Motor neuron (in vitro differentiated cells): ENCODE measurements at regions not wholly inside any gene's neighbourhood (a gene's known extent, or its start where the extent isn't known, plus 50 kb on each side); places are given as distances from the start of the nearest gene placed in this dataset.

ENCODE experiments used
- ATAC-seq, 8 experiments: fragments of 200-7000 bp; cut with Tn5 transposase; replicated peaks in 6 of 8; 2 replicates each; pipeline ENCODE4 v1.8.0; 2021; ENCODE audit warnings: mild to moderate bottlenecking in 8 of 8, moderate library complexity in 8 of 8
- H3K27ac ChIP-seq, 2 donors: fragments of 250-450 bp; sonication (Bioruptor Pico); 2 replicates each; pipeline ENCODE4 v1.9.0; 2021; ENCODE audit warnings: antibody characterized with exemption in 2 of 2, mild to moderate bottlenecking in 2 of 2, moderate library complexity in 1 of 2
- H3K4me1 ChIP-seq, 2 donors: fragments of 250-450 bp; sonication (Bioruptor Pico); replicated peaks in 1 of 2; 2 replicates each; pipeline ENCODE4 v1.6.1; 2021; ENCODE audit warnings: antibody characterized with exemption in 2 of 2, mild to moderate bottlenecking in 2 of 2, moderate library complexity in 1 of 2
- H3K4me3 ChIP-seq, 5 donors: fragments of 250-450 bp; sonication (Bioruptor Pico); 2 replicates each; pipeline ENCODE4 v1.9.0; 2021; ENCODE audit warnings: antibody characterized with exemption in 5 of 5, mild to moderate bottlenecking in 5 of 5, moderate library complexity in 4 of 5
- WGBS, 10 experiments: fragments of 450-650 bp; shearing (Covaris generic); methylation state at CpG; one replicate each; pipeline ENCODE4 v1.0.0; 2022; 5-methylcytosine and 5-hydroxymethylcytosine counted together
- in situ Hi-C, 9 experiments: fragments of 400-800 bp; cut with MboI; loops; one replicate each; pipeline ENCODE4 v1.15.0; 2021; ENCODE audit warnings: low sequenced_read_pairs in 9 of 9, low pct_unique_long_range_greater_than_20kb in 2 of 9; ENCODE audit not compliant: unreplicated experiment in 9 of 9

- ATAC-seq, result peak in 2 of 8 experiments; percentile 72 to 77
Measured at GRCh38 chr20:57996936-57997890, 231.2 kb downstream of the ANKRD60 start.

GRCh38 chr20:57996465-57996864 lies 232.0 kb downstream of the ANKRD60 start:
- Histone ChIP-seq H3K27ac (no peak overlapping the region), H3K4me3 (no peak overlapping the region), H3K4me1 (peaks cover 0 to 30% of the 10 kb centered on the region in 2 donors)
- WGBS, 10 experiments, result 13 to 100% (median 88%) methylated on average over 1 to 3 of the region's 3 CpGs
- peak in 2 of 8 experiments; percentile 34 to 52 for ATAC-seq
- in situ Hi-C loops, result no loop called here

More at GRCh38 chr20:57996936-57997890, 231.2 kb downstream of the ANKRD60 start:
- H3K4me1 ChIP-seq, result peaks cover 0 to 31% of the 10 kb centered on the region in 2 donors
- 8 to 100% (median 67%) methylated on average over 1 to 2 of the region's 2 CpGs; no CpG with 5 or more reads in 5 of the 10 experiments for WGBS, 10 experiments
- in situ Hi-C loops, result no loop called here
- no peak overlapping the region for H3K4me3 ChIP-seq
- no peak overlapping the region for H3K27ac ChIP-seq

- H3K27ac ChIP-seq, result no peak overlapping the region
- WGBS, 10 experiments, result 80 to 87% (median 83%) methylated on average over 1 to 6 of the region's 8 CpGs; no CpG with 5 or more reads in 7 of the 10 experiments
- peak in 1 of 8 experiments; percentile 15 for ATAC-seq
- in situ Hi-C loops, result no loop called here
- peaks cover 0 to 30% of the 10 kb centered on the region in 2 donors for H3K4me1 ChIP-seq
- no peak overlapping the region for H3K4me3 ChIP-seq
Measured at GRCh38 chr20:57995381-57995977, 233.0 kb downstream of the ANKRD60 start.

GRCh38 chr20:57993716-57994431 lies 234.6 kb downstream of the ANKRD60 start:
- peaks cover 0 to 18% of the 10 kb centered on the region in 2 donors for H3K4me1 ChIP-seq
- ATAC-seq, result peak in 4 of 8 experiments; percentile 45 to 64 (median 57)
- WGBS, 10 experiments, result 60 to 100% (median 80%) methylated on average over 1 to 9 of the region's 19 CpGs; no CpG with 5 or more reads in 1 of the 10 experiments
- in situ Hi-C loops, result no loop called here
- H3K27ac ChIP-seq, result no peak overlapping the region
- H3K4me3 ChIP-seq, result no peak overlapping the region

GRCh38 chr20:57991211-57991881 lies 237.1 kb downstream of the ANKRD60 start:
- Histone ChIP-seq H3K4me3 (no peak overlapping the region), H3K4me1 (peaks cover 0 to 18% of the 10 kb centered on the region in 2 donors), H3K27ac (peak overlapping the region in 1 of 2 donors; percentile 23)
- in situ Hi-C loops, result no loop called here
- ATAC-seq, result peak; percentile 57 to 93 (median 72)
- WGBS, 10 experiments, result 0 to 89% (median 76%) methylated on average over 1 to 9 of the region's 14 CpGs; no CpG with 5 or more reads in 3 of the 10 experiments

- 0 to 100% (median 69%) methylated on average over 1 to 7 of the region's 8 CpGs; no CpG with 5 or more reads in 1 of the 10 experiments for WGBS, 10 experiments
- in situ Hi-C loops, result no loop called here
- Histone ChIP-seq H3K4me3 (no peak overlapping the region), H3K27ac (no peak overlapping the region), H3K4me1 (peaks cover 0 to 9% of the 10 kb centered on the region in 2 donors)
- ATAC-seq, result peak in 3 of 8 experiments; percentile 7 to 41 (median 21)
Measured at GRCh38 chr20:57990396-57990987, 238.0 kb downstream of the ANKRD60 start.

GRCh38 chr20:57988828-57989227 lies 239.6 kb downstream of the ANKRD60 start:
- peak in 1 of 8 experiments; percentile 49 for ATAC-seq
- in situ Hi-C loops, result no loop called here
- Histone ChIP-seq H3K4me3 (no peak overlapping the region), H3K4me1 (peaks cover 4 to 13% of the 10 kb centered on the region in 2 donors), H3K27ac (no peak overlapping the region)
- 50 to 93% (median 80%) methylated on average over 2 to 5 of the region's 9 CpGs; no CpG with 5 or more reads in 4 of the 10 experiments for WGBS, 10 experiments

- no peak for ATAC-seq
- Histone ChIP-seq H3K27ac (no peak overlapping the region), H3K4me1 (peaks cover 4 to 13% of the 10 kb centered on the region in 2 donors), H3K4me3 (no peak overlapping the region)
- WGBS, 10 experiments, result 80 to 100% (median 94%) methylated on average over 1 to 2 of the region's 3 CpGs; no CpG with 5 or more reads in 7 of the 10 experiments
- in situ Hi-C loops, result no loop called here
Measured at GRCh38 chr20:57988422-57988821, 240.0 kb downstream of the ANKRD60 start.

GRCh38 chr20:57987659-57988058 lies 240.8 kb downstream of the ANKRD60 start:
- Histone ChIP-seq H3K4me3 (no peak overlapping the region), H3K27ac (no peak overlapping the region), H3K4me1 (peaks cover 4 to 13% of the 10 kb centered on the region in 2 donors)
- no peak for ATAC-seq
- in situ Hi-C loops, result no loop called here
- WGBS, 10 experiments, result 72 to 100% (median 90%) methylated on average over 1 to 6 of the region's 6 CpGs; no CpG with 5 or more reads in 1 of the 10 experiments

- WGBS, 10 experiments, result 17 to 84% (median 58%) methylated on average over 1 to 5 of the region's 6 CpGs; no CpG with 5 or more reads in 3 of the 10 experiments
- in situ Hi-C loops, result no loop called here
- ATAC-seq, result peak in 3 of 8 experiments; percentile 54 to 66 (median 58)
Measured at GRCh38 chr20:57986666-57987065, 241.8 kb downstream of the ANKRD60 start.

GRCh38 chr20:57985278-57985677 lies 243.2 kb downstream of the ANKRD60 start:
- Histone ChIP-seq H3K27ac (no peak overlapping the region), H3K4me1 (peaks cover 4 to 14% of the 10 kb centered on the region in 2 donors), H3K4me3 (no peak overlapping the region)
- ATAC-seq, result peak in 6 of 8 experiments; percentile 25 to 69 (median 46)
- WGBS, 10 experiments, result 25 to 100% (median 57%) methylated on average over 1 to 5 of the region's 5 CpGs; no CpG with 5 or more reads in 1 of the 10 experiments
- in situ Hi-C loops, result no loop called here

More at GRCh38 chr20:57986666-57987065, 241.8 kb downstream of the ANKRD60 start:
- H3K27ac ChIP-seq, result no peak overlapping the region
- peaks cover 4 to 13% of the 10 kb centered on the region in 2 donors for H3K4me1 ChIP-seq
- no peak overlapping the region for H3K4me3 ChIP-seq

- H3K4me1 ChIP-seq, result peaks cover 4 to 21% of the 10 kb centered on the region in 2 donors
- no peak overlapping the region for H3K27ac ChIP-seq
- in situ Hi-C loops, result no loop called here
- H3K4me3 ChIP-seq, result no peak overlapping the region
- 60 to 80% (median 63%) methylated on average over 2 to 3 of the region's 9 CpGs; no CpG with 5 or more reads in 7 of the 10 experiments for WGBS, 10 experiments
- no peak for ATAC-seq
Measured at GRCh38 chr20:57983082-57983481, 245.4 kb downstream of the ANKRD60 start.
